SK-N-SH (cell line): ENCODE measurements at regions not wholly inside any gene's neighbourhood (a gene's known extent, or its start where the extent isn't known, plus 50 kb on each side); places are given as distances from the start of the nearest gene placed in this dataset.

Source experiments
- CTCF ChIA-PET: fragments of 300-600, 350-600 bp; formaldehyde crosslinking; extraction: SDS; loops from one replicate; lab custom pipeline; 2021; lab: Yijun Ruan, JAX
- POLR2A ChIA-PET: fragments of 350-600 bp; sonication (Branson Sonifier 250); formaldehyde crosslinking; extraction: SDS; loops from one replicate; lab custom pipeline; 2020; ENCODE audit warnings: antibody characterized with exemption, inconsistent platforms; lab: Yijun Ruan, JAX
- DNase-seq: peaks from one replicate; pipeline ENCODE4 v3.0.0; 2012
- H2AFZ ChIP-seq: fragments of 200-600 bp; sonication (generic); 2 replicates; pipeline ENCODE4 v1.8.1; 2016; ENCODE audit warnings: antibody characterized with exemption, mild to moderate bottlenecking, low read depth
- H3F3A ChIP-seq: fragments of 200-600 bp; sonication (generic); replicated peaks from 2 replicates; pipeline ENCODE3; 2016; ENCODE audit warnings: antibody characterized with exemption, mild to moderate bottlenecking; ENCODE audit not compliant: insufficient read depth
- H3K27ac ChIP-seq, 2 experiments: fragments of 200-500 bp in 1 of 2; fragments of 200-600 bp in 1 of 2; sonication (Bioruptor generic) in 1 of 2; sonication (generic), shearing (Covaris generic) in 1 of 2; 2 replicates each; pipeline versions ENCODE4 v1.5.1 to v1.6.1; 2014 to 2016; ENCODE audit warnings: low read depth in 2 of 2, inconsistent platforms in 1 of 2, low read length in 1 of 2, mild to moderate bottlenecking in 1 of 2, mixed read lengths in 1 of 2
- H3K27me3 ChIP-seq: fragments of 200-600 bp; sonication (generic), shearing (Covaris generic); 2 replicates; pipeline ENCODE4 v1.6.1; 2016; ENCODE audit warnings: mixed run types; ENCODE audit not compliant: insufficient read depth
- H3K36me3 ChIP-seq, 2 experiments: fragments of 200-500 bp in 1 of 2; fragments of 200-600 bp in 1 of 2; sonication (Bioruptor generic) in 1 of 2; sonication (generic) in 1 of 2; replicated peaks in 1 of 2; 2 replicates each; pipeline versions ENCODE3 to v1.5.1; 2014 to 2016; ENCODE audit warnings: low read length in 1 of 2, mild to moderate bottlenecking in 1 of 2; ENCODE audit not compliant: insufficient read depth in 2 of 2, control insufficient read depth in 1 of 2
- H3K4me1 ChIP-seq, 2 experiments: fragments of 200-500 bp in 1 of 2; fragments of 200-600 bp in 1 of 2; sonication (Bioruptor generic) in 1 of 2; sonication (generic), shearing (Covaris generic) in 1 of 2; 2 replicates each; pipeline versions ENCODE4 v1.5.1 to v1.6.1; 2014 to 2016; ENCODE audit warnings: low read depth in 1 of 2, low read length in 1 of 2, mixed run types in 1 of 2; ENCODE audit not compliant: insufficient read depth in 2 of 2, control insufficient read depth in 1 of 2
- H3K4me2 ChIP-seq: fragments of 200-600 bp; sonication (generic), shearing (Covaris generic); 2 replicates; pipeline ENCODE4 v1.6.1; 2017; ENCODE audit warnings: mixed run types
- H3K4me3 ChIP-seq, 2 experiments: fragments of 200-500 bp in 1 of 2; fragments of 200-600 bp in 1 of 2; sonication (Bioruptor generic) in 1 of 2; sonication (generic), shearing (Covaris generic) in 1 of 2; 2 replicates each; pipeline versions ENCODE4 v1.5.1 to v1.8.1; 2014 to 2016; ENCODE audit warnings: low read depth in 2 of 2, inconsistent platforms in 1 of 2, low read length in 1 of 2, mild to moderate bottlenecking in 1 of 2, mixed read lengths in 1 of 2, moderate library complexity in 1 of 2
- H3K79me2 ChIP-seq: fragments of 200-600 bp; sonication (generic); 2 replicates; pipeline ENCODE4 v1.8.1; 2017; ENCODE audit warnings: mild to moderate bottlenecking; ENCODE audit not compliant: insufficient read depth
- H3K9ac ChIP-seq: fragments of 200-600 bp; sonication (generic); 2 replicates; pipeline ENCODE4 v1.6.1; 2017; ENCODE audit warnings: mixed run types
- H3K9me2 ChIP-seq: fragments of 200-600 bp; sonication (generic); 2 replicates; pipeline ENCODE4 v1.6.1; 2017; ENCODE audit warnings: mixed run types
- H3K9me3 ChIP-seq: fragments of 200-600 bp; sonication (generic); 2 replicates; pipeline ENCODE4 v1.6.1; 2017; ENCODE audit warnings: mixed run types, mild to moderate bottlenecking, moderate library complexity
- H4K20me1 ChIP-seq: fragments of 200-600 bp; sonication (generic); 2 replicates; pipeline ENCODE4 v1.6.1; 2017; ENCODE audit warnings: mild to moderate bottlenecking, mixed run types; ENCODE audit not compliant: insufficient read depth
- ELF1 ChIP-seq: IDR thresholded peaks from 2 replicates; pipeline ENCODE4 v1.4.0; 2012
- FOSL2 ChIP-seq: IDR thresholded peaks from 2 replicates; pipeline ENCODE4 v1.4.0; 2012; ENCODE audit warnings: low read depth, mild to moderate bottlenecking, moderate library complexity, borderline replicate concordance
- FOXJ3 ChIP-seq: sonication (generic); formaldehyde crosslinking; IDR thresholded peaks from 2 replicates; pipeline ENCODE4 v1.5.1; 2020; ENCODE audit warnings: mild to moderate bottlenecking, missing genetic modification reagents
- FOXM1 ChIP-seq: IDR thresholded peaks from 2 replicates; pipeline ENCODE4 v1.4.0; 2012; ENCODE audit warnings: low read depth, mild to moderate bottlenecking
- JUND ChIP-seq: IDR thresholded peaks from 2 replicates; pipeline ENCODE4 v1.4.0; 2012
- NFIC ChIP-seq: IDR thresholded peaks from 2 replicates; pipeline ENCODE4 v1.4.0; 2012; ENCODE audit warnings: borderline replicate concordance
- TAF1 ChIP-seq: IDR thresholded peaks from 2 replicates; pipeline ENCODE4 v1.6.1; 2012; ENCODE audit warnings: low read depth, mild to moderate bottlenecking, low read length, moderate library complexity, borderline replicate concordance
- TCF12 ChIP-seq: IDR thresholded peaks from 2 replicates; pipeline ENCODE4 v1.4.0; 2012
- TEAD4 ChIP-seq: IDR thresholded peaks from 2 replicates; pipeline ENCODE4 v1.4.0; 2012; ENCODE audit warnings: mild to moderate bottlenecking, borderline replicate concordance; ENCODE audit not compliant: insufficient read depth
- USF1 ChIP-seq: IDR thresholded peaks from 2 replicates; pipeline ENCODE4 v1.4.0; 2012; ENCODE audit warnings: low read depth, borderline replicate concordance
- USF2 ChIP-seq: fragments of 150-350 bp; IDR thresholded peaks from 2 replicates; pipeline ENCODE4 v1.6.1; 2017; ENCODE audit warnings: antibody characterized with exemption, low read length, low read depth, borderline replicate concordance
- WGBS: methylation state at CpG from one replicate; pipeline ENCODE4 v1.1.6; 2017; ENCODE audit warnings: low lambda C conversion rate; 5-methylcytosine and 5-hydroxymethylcytosine counted together

- Histone ChIP-seq H3K27ac (no peak overlapping the region), H3K9me2 (no peaks in the 10 kb centered on the region), H3K4me2 (no peak overlapping the region), H3K36me3 (no peaks in the 10 kb centered on the region), H3K79me2 (no peaks in the 10 kb centered on the region), H3K9me3 (no peaks in the 10 kb centered on the region), H3K4me3 (no peak overlapping the region), H3K4me1 (no peaks in the 10 kb centered on the region), H3F3A (no peaks in the 10 kb centered on the region), H3K9ac (no peak overlapping the region), H2AFZ (no peak overlapping the region), H3K27me3 (no peaks in the 10 kb centered on the region), H4K20me1 (no peaks in the 10 kb centered on the region)
- ChIA-PET CTCF (interaction anchor here (0.6 to 1.2 kb wide), 2 partner anchors 24 to 195 kb away, joined by 3 read pairs; no protein-coding TSS in a partner anchor), POLR2A (no interaction called here)
- DNase-seq = no peak
- 82% methylated on average over 18 of the region's 38 CpGs for WGBS
- no peak for TF ChIP-seq JUND
- TF ChIP-seq ELF1 = no peak
These were observed 417.0 kb upstream of the AGTR1 start for GRCh38 chr3:148280623-148281242.

- no peak overlapping the region for H3K27ac ChIP-seq
- POLR2A ChIA-PET = no interaction called here
- no peak overlapping the region for H3K4me3 ChIP-seq
- WGBS = 80% methylated on average over 6 of the region's 6 CpGs
- H2AFZ ChIP-seq = no peak overlapping the region
- H3K27me3 ChIP-seq = no peaks in the 10 kb centered on the region
- no peaks in the 10 kb centered on the region for H3K79me2 ChIP-seq
- H3K36me3 ChIP-seq = no peaks in the 10 kb centered on the region
- no peaks in the 10 kb centered on the region for H3K4me1 ChIP-seq
- H4K20me1 ChIP-seq = no peaks in the 10 kb centered on the region
- TF ChIP-seq USF2 (no peak), FOSL2 (no peak), USF1 (no peak), TAF1 (no peak), TCF12 (no peak)
- TF ChIP-seq, all 33 proteins: peak for 0
- no peaks in the 10 kb centered on the region for H3K9me2 ChIP-seq
- no peak for DNase-seq
- no peaks in the 10 kb centered on the region for H3F3A ChIP-seq
- no peaks in the 10 kb centered on the region for H3K9me3 ChIP-seq
- no peak overlapping the region for H3K9ac ChIP-seq
- H3K4me2 ChIP-seq = no peak overlapping the region
- CTCF ChIA-PET = no interaction called here
These were observed 408.5 kb upstream of the AGTR1 start for GRCh38 chr3:148289159-148289558.

GRCh38 chr3:148297013-148297412 lies 400.7 kb upstream of the AGTR1 start:
- CTCF ChIA-PET = interaction anchor here (1.5 to 1.8 kb wide), 2 partner anchors 18 to 20 kb away, joined by 3 to 4 read pairs; no protein-coding TSS in a partner anchor

More at GRCh38 chr3:148297013-148297412, 400.7 kb upstream of the AGTR1 start:
- no peaks in the 10 kb centered on the region for H3K27me3 ChIP-seq
- H2AFZ ChIP-seq = no peak overlapping the region
- no peak overlapping the region for H3K9ac ChIP-seq
- H3K4me2 ChIP-seq = no peak overlapping the region
- TF ChIP-seq NFIC (no peak), FOXJ3 (no peak), TEAD4 (no peak), FOXM1 (no peak), JUND (no peak)
- TF ChIP-seq, all 33 proteins: peak for 0
- H3F3A ChIP-seq = no peaks in the 10 kb centered on the region
- H3K9me2 ChIP-seq = no peaks in the 10 kb centered on the region
- H3K36me3 ChIP-seq = no peaks in the 10 kb centered on the region
- POLR2A ChIA-PET = no interaction called here
- H4K20me1 ChIP-seq = no peaks in the 10 kb centered on the region
- no peak overlapping the region for H3K27ac ChIP-seq
- no peak for DNase-seq
- H3K79me2 ChIP-seq = no peaks in the 10 kb centered on the region
- H3K4me3 ChIP-seq = no peak overlapping the region
- H3K9me3 ChIP-seq = no peaks in the 10 kb centered on the region
- no peaks in the 10 kb centered on the region for H3K4me1 ChIP-seq
